Islet precursor cell (in vitro differentiated cells): ENCODE measurements at regions not wholly inside any gene's neighbourhood (a gene's known extent, or its start where the extent isn't known, plus 50 kb on each side); places are given as distances from the start of the nearest gene placed in this dataset.

Experiments used
- DNase-seq: peaks from one replicate; pipeline ENCODE4 v3.0.0-alpha.2; 2018

DNA sequence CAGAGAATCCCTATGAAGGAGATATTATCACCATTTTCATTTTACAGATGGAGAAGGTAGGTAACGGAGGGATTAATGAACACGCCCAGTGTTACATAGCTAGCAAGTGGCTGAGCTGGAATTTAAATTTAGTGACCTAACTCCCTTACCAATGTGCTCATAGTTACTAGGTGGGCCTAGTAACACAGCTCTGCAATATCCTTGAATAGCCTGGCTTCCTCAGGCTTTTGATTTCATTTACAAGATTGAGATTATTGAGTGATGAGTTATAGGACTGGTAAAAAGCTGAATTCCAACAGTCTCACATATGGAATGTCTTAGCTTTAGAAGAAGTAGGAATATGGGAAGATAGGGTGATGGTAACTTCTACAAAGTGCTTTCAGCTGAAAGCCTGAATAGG lies 336.3 kb upstream of the KIF2A start:
- no peak for DNase-seq

- no peak for DNase-seq
Observed at GRCh38 chr5:61970218-61970617, 335.8 kb upstream of the KIF2A start.

GRCh38 chr5:61974680-61975079 lies 331.3 kb upstream of the KIF2A start:
- DNase-seq, result no peak

GRCh38 chr5:61981886-61982285 lies 324.1 kb upstream of the KIF2A start:
- no peak for DNase-seq

DNA sequence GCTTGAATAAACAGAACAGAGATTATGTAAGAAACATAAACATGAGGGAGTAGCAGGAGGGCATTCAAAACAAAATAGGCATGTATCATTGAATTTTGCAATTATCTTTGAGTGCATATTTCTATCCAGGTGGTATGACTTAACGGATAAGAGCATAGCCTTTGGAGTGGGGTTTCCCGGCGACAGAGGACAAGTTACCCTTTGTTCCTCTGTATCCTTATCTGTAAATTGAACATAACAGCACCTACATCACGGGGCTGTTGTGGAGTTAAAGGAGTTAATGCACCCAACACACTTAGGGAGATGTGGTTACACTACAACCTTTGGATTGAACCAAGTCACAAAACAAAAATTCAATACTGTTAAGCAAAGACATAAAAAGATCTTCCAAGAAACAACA lies 314.6 kb upstream of the KIF2A start:
- DNase-seq, result no peak

DNA sequence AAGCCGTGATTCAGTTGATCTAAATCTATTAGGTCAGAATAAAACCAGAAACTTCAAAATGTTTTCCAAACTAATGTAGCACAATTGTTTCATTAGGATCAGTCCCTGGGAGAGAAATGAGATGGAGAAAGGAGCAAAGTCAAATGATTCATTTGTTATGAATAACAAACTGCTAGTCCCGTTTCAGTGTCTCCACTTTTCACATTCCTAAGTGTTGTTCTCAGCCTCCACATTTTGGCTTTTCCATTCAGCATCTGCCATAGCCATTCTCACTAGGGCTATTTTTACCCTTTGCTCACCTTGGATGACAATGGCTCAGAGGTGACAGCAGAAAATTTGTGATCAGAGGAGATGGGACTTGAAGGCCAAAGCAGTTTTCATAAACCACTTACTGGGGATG lies 314.1 kb upstream of the KIF2A start:
- no peak for DNase-seq

DNA sequence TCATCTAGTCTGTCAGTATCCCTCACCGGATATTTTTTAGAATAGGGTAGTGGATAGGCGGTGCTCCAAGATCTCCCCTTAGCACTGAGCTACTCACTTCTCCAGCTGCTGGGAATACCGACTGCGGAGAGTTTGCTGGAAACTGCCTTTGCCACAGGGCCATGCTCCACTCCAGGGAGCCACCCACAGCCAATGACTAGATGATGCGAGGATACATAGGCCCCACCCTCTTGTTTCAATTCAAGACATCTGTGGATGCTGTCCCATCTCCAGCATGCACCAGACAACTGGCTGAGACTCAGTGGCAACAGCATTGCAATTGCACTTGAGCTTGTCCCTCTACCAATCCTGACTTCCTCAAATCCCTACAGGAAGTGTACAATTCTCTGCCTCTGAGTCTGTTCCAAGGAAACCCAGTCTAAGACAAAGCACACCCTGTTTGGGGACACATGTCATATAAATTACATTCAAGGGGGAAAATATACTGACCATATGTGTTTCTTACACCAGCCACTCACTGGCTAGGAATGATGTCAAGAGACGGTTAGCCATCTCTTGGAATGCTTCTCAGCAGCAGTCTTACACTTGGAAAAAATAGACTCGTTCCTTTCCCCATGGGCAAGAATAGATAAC lies 312.6 kb upstream of the KIF2A start:
- no peak for DNase-seq

DNA sequence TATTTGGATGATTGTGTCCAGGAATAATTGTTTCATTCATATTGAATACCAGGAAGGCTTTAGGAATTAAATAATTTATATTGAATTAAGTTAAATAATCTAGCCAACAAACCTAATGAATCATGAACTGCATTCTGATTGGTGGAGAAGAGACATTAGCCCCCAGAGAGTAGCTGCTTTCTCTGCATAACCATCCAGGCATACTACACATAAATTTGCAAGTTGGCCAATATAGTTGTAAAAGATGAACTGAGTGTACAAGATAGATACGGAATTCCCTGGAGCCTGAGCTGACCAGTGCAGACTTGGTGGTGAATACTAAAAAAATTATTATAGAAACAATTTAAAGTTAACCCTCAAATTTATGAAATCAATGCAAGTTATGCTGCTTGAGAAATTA lies 311.8 kb upstream of the KIF2A start:
- DNase-seq, result no peak

- DNase-seq, result no peak
Observed at GRCh38 chr5:61995486-61995885, 310.5 kb upstream of the KIF2A start.

GRCh38 chr5:61999371-61999770 lies 306.6 kb upstream of the KIF2A start:
- DNase-seq, result no peak

DNA sequence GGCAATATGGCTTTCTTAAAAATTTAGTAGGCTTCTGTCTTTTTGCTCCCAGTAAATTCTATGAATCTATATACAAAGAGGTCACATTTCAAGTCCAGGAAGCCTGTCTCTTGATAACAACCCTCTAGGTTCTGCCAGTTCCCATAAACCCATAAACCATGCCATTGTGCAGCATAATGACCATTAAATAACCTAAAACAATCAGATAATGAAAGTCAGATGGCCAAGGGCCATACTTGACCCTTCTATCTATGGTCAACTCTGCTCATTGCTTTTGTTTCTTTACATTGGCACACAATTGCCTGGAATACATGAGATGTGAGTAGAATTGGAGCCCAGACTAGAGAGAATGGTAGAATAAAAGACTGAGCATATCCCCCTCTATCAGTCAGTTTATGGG lies 305.4 kb upstream of the KIF2A start:
- DNase-seq, result no peak

DNA sequence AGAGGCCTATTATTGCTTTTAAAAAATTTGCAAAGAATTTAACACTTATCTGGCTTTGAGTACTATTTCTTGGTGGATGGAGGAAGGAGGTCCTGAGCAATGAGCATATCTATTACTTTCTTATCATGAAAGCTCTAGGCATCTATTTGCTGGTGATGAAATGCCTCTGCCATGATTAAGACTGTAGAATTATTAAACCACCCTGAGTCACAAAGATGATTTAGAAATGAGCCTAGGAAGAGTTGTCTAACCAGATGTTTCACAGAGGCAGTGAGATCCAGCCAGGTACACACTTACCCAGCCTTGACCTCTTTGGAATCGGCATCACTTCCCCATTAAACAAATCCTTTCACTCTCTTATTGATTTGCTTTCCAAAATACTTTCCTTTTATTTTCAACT lies 304.4 kb upstream of the KIF2A start:
- DNase-seq, result no peak

DNA sequence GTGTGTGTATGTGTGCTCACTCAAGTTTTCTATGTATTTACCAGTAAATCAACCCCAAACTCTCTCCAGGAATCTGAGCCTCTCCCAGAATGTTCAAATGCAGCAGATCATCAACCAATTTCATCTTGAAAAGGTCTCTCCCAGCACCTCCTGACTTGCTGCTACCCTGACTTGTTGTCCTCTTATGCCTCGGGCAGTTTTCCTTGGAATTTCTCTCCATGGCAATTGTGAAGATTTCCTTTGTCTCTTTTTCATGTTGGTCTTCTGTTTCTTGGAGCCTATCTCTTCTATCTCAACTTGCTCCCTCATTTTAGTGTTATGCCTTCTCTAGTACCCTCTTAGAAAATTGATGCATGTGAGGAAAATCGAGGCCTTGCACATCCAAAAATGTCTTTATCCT lies 303.6 kb upstream of the KIF2A start:
- DNase-seq, result no peak

- DNase-seq, result no peak
Observed at GRCh38 chr5:62005551-62005950, 300.5 kb upstream of the KIF2A start.

DNA sequence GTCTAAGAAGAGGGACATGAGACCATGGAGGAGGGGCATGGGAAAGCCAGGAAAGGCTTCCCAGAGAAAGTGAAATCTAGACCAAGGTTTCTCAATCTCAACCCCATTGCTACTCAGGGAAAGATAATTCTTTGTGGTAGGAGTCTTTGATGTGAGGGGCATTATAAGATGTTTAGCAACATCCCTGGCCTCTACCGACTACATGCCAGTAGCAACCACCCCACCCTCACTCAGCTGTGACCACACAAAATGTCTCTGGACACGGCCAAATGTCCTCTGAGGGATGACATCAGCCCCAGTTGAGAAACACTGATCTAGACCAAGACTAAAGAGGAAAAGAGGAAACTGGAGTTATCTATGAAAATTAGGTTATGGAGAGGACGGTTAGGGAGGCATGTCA lies 298.5 kb upstream of the KIF2A start:
- DNase-seq, result no peak

DNA sequence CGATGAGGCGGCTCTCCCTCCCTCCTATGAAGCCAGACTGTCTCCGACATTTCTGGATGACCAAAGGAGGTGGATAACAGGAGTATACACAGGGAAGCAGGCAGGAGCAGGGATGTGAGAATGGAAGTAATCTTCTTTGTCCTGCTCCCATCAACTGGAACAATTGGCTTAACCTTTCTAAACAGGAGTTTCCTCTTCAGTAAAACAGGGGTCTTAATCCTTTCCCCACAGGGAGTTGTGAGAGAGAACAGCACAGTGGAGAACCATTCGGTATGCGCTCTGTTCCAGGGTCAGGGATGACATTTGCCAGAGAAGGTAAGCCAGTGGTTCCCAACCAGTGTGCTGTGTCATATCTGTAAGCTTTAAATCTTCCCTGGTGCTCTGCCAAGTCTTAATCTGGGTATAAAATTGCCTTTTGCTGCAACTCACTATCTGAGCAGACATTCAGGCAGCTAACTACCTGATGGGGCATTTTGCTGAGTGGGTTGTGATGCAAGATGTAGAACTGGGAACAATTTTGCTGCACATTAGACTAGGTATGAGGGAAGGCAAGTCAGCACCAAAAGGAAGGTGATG lies 294.8 kb upstream of the KIF2A start:
- DNase-seq, result no peak

- no peak for DNase-seq
Observed at GRCh38 chr5:62017092-62017491, 288.9 kb upstream of the KIF2A start.

DNA sequence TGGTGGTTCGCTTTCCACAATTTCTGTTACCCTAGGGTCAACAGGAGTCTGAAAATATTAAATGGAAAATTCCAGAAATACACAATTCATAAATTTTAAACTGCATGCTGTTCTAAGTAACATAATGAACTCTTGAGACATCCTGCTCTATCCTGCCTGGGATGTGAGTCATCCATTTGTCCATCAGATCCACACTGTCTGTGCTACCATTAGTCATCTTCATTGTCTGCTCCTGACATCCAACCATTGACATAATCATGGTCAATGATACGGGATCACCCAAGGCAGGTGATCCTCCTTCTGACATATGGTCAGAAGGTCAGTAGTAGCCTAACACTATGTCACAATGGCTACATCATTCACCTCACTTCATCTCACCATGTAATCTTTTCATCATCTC lies 276.7 kb upstream of the KIF2A start:
- DNase-seq, result no peak

DNA sequence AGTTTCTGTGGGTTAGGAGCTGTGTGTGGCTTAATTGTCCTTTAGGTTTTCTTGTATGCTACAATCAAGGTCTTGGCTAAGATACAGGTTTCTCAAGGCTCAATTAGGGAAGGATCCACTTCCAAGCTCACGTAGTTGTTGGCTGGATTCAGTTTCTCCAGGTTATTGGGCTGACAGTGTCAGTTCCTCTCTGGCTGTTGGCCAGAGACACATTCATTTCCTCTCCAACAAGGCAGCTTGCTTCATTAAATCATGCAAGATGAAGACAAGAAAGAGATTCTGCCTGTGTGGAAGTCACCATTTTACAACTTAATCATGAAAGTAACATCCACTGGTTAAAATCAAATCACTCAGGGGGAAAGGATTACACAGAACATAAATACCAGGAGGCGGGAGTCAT lies 275.7 kb upstream of the KIF2A start:
- no peak for DNase-seq

GRCh38 chr5:62038024-62038423 lies 268.0 kb upstream of the KIF2A start:
- no peak for DNase-seq

DNA sequence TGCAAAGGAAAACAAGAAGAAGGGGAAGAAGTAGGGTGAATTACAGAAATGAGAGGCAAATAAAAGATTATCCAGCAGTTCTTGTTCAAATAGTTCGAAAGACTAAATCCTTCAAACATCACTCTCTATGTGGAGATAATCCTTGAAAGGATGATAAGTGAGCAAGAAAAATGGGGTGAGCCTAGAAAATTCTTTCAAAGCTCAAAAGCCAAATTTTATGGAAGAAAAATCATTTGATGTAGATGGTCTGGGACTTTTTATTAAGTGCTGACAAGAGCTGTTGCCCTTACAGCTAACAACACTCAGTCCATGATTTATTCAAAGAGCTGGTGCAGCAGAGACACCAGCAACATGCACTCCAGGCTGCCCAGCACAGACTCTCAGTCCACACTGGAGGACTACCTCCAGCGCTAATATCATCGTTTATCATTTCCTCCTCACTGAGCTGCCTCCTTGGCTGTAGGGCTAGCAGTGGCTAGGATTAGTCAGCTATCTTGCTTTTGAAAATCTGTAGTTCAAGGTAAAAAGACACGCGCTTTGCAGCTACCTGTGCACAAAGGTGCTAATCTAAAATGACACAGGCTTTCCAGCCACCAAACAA lies 264.8 kb upstream of the KIF2A start:
- no peak for DNase-seq

GRCh38 chr5:62042007-62042406 lies 264.0 kb upstream of the KIF2A start:
- no peak for DNase-seq

DNA sequence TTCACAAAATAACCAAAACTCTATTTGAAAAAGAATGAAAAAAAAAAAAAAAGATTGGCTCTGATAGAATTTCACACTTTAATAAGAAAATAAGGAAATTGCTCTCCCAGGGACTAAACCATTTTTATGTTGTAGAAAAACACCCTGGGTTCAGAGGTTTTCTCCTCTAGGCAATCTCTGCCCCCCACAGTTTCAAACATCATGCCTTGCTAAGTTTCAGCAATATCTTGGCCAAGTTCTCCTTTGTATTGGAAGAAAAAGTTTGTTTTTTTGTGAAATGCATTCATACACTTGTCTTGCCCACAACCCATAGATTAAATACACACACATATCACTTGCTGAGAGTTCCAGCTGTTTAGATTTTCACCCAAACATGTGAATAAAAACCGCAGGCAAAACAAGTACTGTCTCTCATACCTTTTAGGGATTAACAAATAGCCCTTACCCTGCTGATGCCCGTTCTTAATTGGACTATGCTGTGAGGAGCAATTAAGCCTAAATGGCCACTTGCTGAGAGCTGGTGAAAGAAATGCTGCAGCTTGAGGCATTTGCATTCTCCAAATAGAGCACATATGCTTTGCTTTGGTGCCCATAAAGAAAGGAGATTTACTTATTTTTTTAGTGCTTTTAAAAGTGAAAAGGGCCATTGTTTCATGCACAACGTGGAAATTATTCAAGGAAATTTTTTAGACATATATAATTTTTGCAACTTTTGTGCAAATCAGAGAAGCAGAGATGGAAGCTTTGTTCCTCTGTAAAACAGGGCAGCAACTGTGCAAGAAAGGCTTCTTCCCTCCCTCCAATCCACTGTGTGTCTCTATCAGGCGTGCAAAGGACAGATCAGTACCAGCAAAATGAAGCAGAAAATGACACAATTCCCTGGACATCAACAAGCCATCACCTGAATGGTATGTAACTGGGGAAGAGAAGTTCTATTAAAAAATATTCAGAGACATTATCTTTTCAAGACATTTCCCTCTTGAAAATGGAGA lies 262.4 kb upstream of the KIF2A start:
- no peak for DNase-seq

DNA sequence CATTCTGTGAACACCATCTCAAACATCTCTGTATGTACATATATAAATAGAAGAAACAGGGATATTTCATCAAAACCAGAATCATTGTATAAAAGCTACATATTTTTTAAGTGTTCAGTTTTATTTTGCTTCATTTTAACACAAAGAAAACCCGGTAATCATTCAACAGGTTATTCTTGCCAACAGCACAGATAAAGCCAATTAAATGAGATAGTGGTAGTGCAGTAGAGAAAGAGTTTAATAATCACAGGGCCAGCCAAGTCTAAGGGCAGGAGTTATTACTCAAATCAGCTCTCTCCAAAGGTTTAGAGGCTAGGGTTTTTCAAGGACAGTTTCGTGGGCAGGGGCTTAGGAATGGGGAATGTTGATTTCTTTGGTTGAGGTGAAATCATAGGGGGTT lies 261.0 kb upstream of the KIF2A start:
- DNase-seq, result no peak
